Colon (tissue), 2 donors: ENCODE measurements at regions not wholly inside any gene's neighbourhood (a gene's known extent, or its start where the extent isn't known, plus 50 kb on each side); places are given as distances from the start of the nearest gene placed in this dataset.

Experiments
- FAIRE-seq: peaks from 2 replicates; lab custom pipeline; 2012; peaks lifted over from hg19 to GRCh38; lab: Jason Lieb, UNC
- donor health status: control.
- donor health status: control.

- no peak for FAIRE-seq
Observed at GRCh38 chr10:78925800-78926319, 142.9 kb upstream of the ZMIZ1 start.

- FAIRE-seq: no peak
Observed at GRCh38 chr10:78927257-78927995, 141.3 kb upstream of the ZMIZ1 start.

- no peak for FAIRE-seq
Observed at GRCh38 chr10:78928330-78928729, 140.4 kb upstream of the ZMIZ1 start.

- no peak for FAIRE-seq
Observed at GRCh38 chr10:78929541-78929940, 139.2 kb upstream of the ZMIZ1 start.

GRCh38 chr10:78931321-78932053 lies 137.3 kb upstream of the ZMIZ1 start:
- FAIRE-seq: no peak

- no peak for FAIRE-seq
Observed at GRCh38 chr10:78932054-78932386, 136.7 kb upstream of the ZMIZ1 start.

GRCh38 chr10:78932861-78933260 lies 135.9 kb upstream of the ZMIZ1 start:
- no peak for FAIRE-seq

GRCh38 chr10:78933828-78934531 lies 134.8 kb upstream of the ZMIZ1 start:
- FAIRE-seq: no peak

GRCh38 chr10:78934532-78934898 lies 134.3 kb upstream of the ZMIZ1 start:
- no peak for FAIRE-seq

- no peak for FAIRE-seq
Observed at GRCh38 chr10:78934994-78935602, 133.7 kb upstream of the ZMIZ1 start.

- FAIRE-seq: no peak
Observed at GRCh38 chr10:78935697-78936407, 132.9 kb upstream of the ZMIZ1 start.

GRCh38 chr10:78936412-78937342 lies 132.1 kb upstream of the ZMIZ1 start:
- no peak for FAIRE-seq

GRCh38 chr10:78937393-78937792 lies 131.4 kb upstream of the ZMIZ1 start:
- no peak for FAIRE-seq

GRCh38 chr10:78937800-78938694 lies 130.7 kb upstream of the ZMIZ1 start:
- FAIRE-seq: no peak

- FAIRE-seq: no peak
Observed at GRCh38 chr10:78938695-78939672, 129.8 kb upstream of the ZMIZ1 start.

- no peak for FAIRE-seq
Observed at GRCh38 chr10:78942091-78942501, 126.7 kb upstream of the ZMIZ1 start.

- FAIRE-seq: no peak
Observed at GRCh38 chr10:78944723-78945312, 123.9 kb upstream of the ZMIZ1 start.

- no peak for FAIRE-seq
Observed at GRCh38 chr10:78945838-78946237, 122.9 kb upstream of the ZMIZ1 start.
